A673 (cell line): ENCODE measurements at regions not wholly inside any gene's neighbourhood (a gene's known extent, or its start where the extent isn't known, plus 50 kb on each side); places are given as distances from the start of the nearest gene placed in this dataset.

ENCODE experiments used
- BruUV-seq: library from RNA; stranded (reverse); fragments of 400-500 nt; replicated peaks from 2 replicates; lab custom pipeline; 2021; lab: Mats Ljungman, UMichigan
- CTCF ChIA-PET: fragments of 300-600 bp; sonication (Branson Sonifier 250); formaldehyde crosslinking; loops from one replicate; lab custom pipeline; 2022; ENCODE audit warnings: antibody characterized with exemption; lab: Charles Lee
- POLR2A ChIA-PET: fragments of 300-600 bp; sonication (Branson Sonifier 250); formaldehyde crosslinking; loops from one replicate; lab custom pipeline; 2022; ENCODE audit warnings: antibody characterized with exemption; ENCODE audit not compliant: low non-redundant PET; lab: Charles Lee
- DNase-seq: peaks from one replicate; pipeline ENCODE4 v3.0.0-alpha.2; 2015; ENCODE audit warnings: low spot score
- H3K27ac ChIP-seq: fragments of 200-600 bp; sonication (generic); 2 replicates; pipeline ENCODE4 v1.5.1; 2016; ENCODE audit warnings: mixed run types, low read depth, mild to moderate bottlenecking, mixed read lengths, antibody characterized with exemption, low read length; ENCODE audit not compliant: poor library complexity, severe bottlenecking
- H3K27me3 ChIP-seq: fragments of 200-600 bp; sonication (generic); replicated peaks from 2 replicates; pipeline ENCODE4 v1.6.1; 2017; ENCODE audit warnings: mixed run types, low read depth, mild to moderate bottlenecking, mixed read lengths, antibody characterized with exemption, low read length; ENCODE audit not compliant: insufficient read depth, poor library complexity
- H3K36me3 ChIP-seq: fragments of 200-600 bp; sonication (generic); 2 replicates; pipeline ENCODE4 v1.6.1; 2016; ENCODE audit warnings: mixed run types, mild to moderate bottlenecking, mixed read lengths, antibody characterized with exemption, low read length; ENCODE audit not compliant: insufficient read depth, poor library complexity, severe bottlenecking
- H3K4me1 ChIP-seq: fragments of 200-600 bp; sonication (generic); 2 replicates; pipeline ENCODE4 v1.6.1; 2017; ENCODE audit warnings: mixed run types, mild to moderate bottlenecking, mixed read lengths, antibody characterized with exemption, low read length; ENCODE audit not compliant: insufficient read depth, poor library complexity, severe bottlenecking
- H3K4me3 ChIP-seq: fragments of 200-600 bp; sonication (generic); 2 replicates; pipeline ENCODE4 v1.5.1; 2016; ENCODE audit warnings: low read depth, mixed run types, mild to moderate bottlenecking, mixed read lengths, low read length; ENCODE audit not compliant: poor library complexity, severe bottlenecking
- H3K9me3 ChIP-seq: fragments of 200-600 bp; sonication (generic); 2 replicates; pipeline ENCODE4 v1.6.1; 2016; ENCODE audit warnings: mixed run types, low read depth, mild to moderate bottlenecking, mixed read lengths, antibody characterized with exemption, low read length; ENCODE audit not compliant: poor library complexity, severe bottlenecking
- EZH2 ChIP-seq: fragments of 200-600 bp; sonication (generic); IDR thresholded peaks from 2 replicates; pipeline ENCODE4 v1.6.1; 2017; ENCODE audit warnings: borderline replicate concordance, low read depth, mild to moderate bottlenecking, mixed read lengths, antibody characterized with exemption, low read length; ENCODE audit not compliant: poor library complexity, severe bottlenecking
- intact Hi-C: fragments of 100-400 bp; cut with micrococcal nuclease; formaldehyde crosslinking; loops from one replicate; pipeline ENCODE4 v1.10.0; 2022; ENCODE audit not compliant: unreplicated experiment
- TF ChIP-seq, protein P1 (sequence below): fragments of 300-800, 200-600 bp; sonication (generic); conservative IDR thresholded peaks from 2 replicates; pipeline ENCODE4 v1.5.1; 2017; ENCODE audit warnings: low read depth, mild to moderate bottlenecking, antibody characterized with exemption, low read length, moderate library complexity, mixed read lengths

DNA sequence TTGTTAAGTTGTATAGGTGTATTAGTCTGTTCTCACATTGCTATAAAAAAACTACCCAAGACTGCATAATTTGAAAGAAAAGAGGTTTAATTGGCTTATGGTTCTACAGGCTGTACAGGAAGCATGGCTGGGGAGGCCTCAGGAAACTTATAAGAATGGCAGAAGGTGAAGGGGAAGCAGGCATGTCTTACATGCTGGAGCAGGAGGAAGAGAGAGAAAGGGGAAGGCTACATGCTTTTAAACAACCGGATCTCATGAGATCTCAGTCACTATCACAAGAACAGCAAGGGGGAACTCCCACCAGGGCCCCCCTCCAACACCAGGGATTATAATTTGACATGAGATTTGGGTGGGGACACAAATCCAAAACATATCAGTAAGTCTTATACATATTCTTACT is 60.5 kb upstream of the OR10AD1 start:
- intact Hi-C loops = loop anchor here (10.0 kb wide), 1 partner anchor 191 kb away; no protein-coding TSS in a partner anchor
- no TSS peak for BruUV-seq
- Histone ChIP-seq H3K27me3 (no peaks in the 10 kb centered on the region), H3K9me3 (no peaks in the 10 kb centered on the region), H3K27ac (no peak overlapping the region), H3K36me3 (no peaks in the 10 kb centered on the region), H3K4me1 (peaks cover 11% of the 10 kb centered on the region), H3K4me3 (no peak overlapping the region)
- TF ChIP-seq EZH2 = no peak
- TF ChIP-seq, protein P1, sequence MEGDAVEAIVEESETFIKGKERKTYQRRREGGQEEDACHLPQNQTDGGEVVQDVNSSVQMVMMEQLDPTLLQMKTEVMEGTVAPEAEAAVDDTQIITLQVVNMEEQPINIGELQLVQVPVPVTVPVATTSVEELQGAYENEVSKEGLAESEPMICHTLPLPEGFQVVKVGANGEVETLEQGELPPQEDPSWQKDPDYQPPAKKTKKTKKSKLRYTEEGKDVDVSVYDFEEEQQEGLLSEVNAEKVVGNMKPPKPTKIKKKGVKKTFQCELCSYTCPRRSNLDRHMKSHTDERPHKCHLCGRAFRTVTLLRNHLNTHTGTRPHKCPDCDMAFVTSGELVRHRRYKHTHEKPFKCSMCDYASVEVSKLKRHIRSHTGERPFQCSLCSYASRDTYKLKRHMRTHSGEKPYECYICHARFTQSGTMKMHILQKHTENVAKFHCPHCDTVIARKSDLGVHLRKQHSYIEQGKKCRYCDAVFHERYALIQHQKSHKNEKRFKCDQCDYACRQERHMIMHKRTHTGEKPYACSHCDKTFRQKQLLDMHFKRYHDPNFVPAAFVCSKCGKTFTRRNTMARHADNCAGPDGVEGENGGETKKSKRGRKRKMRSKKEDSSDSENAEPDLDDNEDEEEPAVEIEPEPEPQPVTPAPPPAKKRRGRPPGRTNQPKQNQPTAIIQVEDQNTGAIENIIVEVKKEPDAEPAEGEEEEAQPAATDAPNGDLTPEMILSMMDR = no peak
- ChIA-PET CTCF (no interaction called here), POLR2A (no interaction called here)
- peak; percentile 30 for DNase-seq

DNA sequence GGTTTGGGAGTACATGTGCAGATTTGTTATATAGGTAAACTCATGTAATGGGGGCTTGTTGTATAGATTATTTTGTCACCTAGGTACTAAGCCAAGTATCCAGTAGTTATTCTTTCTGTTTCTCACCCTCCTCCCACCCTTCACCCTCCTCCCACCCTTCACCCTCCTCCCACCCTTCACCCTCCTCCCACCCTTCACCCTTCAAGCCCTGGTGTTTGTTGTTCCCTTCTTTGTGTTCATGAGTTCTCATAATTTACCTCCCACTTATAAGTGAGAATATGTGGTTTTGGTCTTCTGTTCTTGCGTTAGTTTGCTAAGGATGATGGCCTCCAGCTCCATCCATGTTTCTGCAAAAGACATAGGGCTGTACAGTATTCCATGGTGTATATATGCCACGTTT is 58.7 kb upstream of the OR10AD1 start:
- no TSS peak for BruUV-seq
- intact Hi-C loops = loop anchor here (10.0 kb wide), 1 partner anchor 193 kb away; no protein-coding TSS in a partner anchor
- CTCF ChIA-PET = no interaction called here
- no peak for TF ChIP-seq EZH2
- TF ChIP-seq, protein P1 = no peak
- Histone ChIP-seq H3K36me3 (no peaks in the 10 kb centered on the region), H3K27ac (no peak overlapping the region), H3K4me1 (peaks cover 11% of the 10 kb centered on the region), H3K4me3 (no peak overlapping the region), H3K27me3 (no peaks in the 10 kb centered on the region), H3K9me3 (no peaks in the 10 kb centered on the region)
- POLR2A ChIA-PET = no interaction called here
- DNase-seq = no peak
